ENCODE measurements at regions not wholly inside any gene's neighbourhood (a gene's known extent, or its start where the extent isn't known, plus 50 kb on each side); places are given as distances from the start of the nearest gene placed in this dataset.
"Not testable (repeated sequence)": the region's sequence is repeated elsewhere in the genome, so short reads cannot be mapped to it uniquely, and the experiment has no call there.

GRCh38 chr18:51337406-51337805, 139.9 kb upstream of the MEX3C start:
- DNase-seq = no peak

GRCh38 chr18:51339856-51340255, 142.4 kb upstream of the MEX3C start:
- DNase-seq = no peak

DNA sequence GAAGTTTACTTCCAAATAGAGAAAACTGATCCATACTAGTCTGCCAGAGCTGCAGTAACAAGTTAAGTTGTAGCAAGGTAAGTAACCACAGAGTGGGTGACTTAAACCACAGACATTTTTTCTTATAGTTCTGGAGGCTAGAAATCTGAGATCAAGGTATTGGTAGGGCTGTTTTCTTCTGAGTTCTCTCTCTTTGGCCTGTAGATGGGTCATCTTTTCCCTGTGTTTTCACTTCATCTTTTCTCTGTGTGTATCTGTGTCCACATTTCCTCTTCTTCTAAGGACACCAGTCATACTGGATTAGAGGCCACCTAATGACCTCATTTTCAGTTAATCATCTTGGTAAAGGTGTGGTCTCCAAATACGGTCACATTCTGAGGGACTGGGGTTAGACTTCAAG, 142.9 kb upstream of the MEX3C start:
- DNase-seq = no peak

- no peak for DNase-seq
Observed at GRCh38 chr18:51342815-51343214, 145.3 kb upstream of the MEX3C start.

GRCh38 chr18:51345848-51346391, 148.4 kb upstream of the MEX3C start:
- DNase-seq = no peak

DNA sequence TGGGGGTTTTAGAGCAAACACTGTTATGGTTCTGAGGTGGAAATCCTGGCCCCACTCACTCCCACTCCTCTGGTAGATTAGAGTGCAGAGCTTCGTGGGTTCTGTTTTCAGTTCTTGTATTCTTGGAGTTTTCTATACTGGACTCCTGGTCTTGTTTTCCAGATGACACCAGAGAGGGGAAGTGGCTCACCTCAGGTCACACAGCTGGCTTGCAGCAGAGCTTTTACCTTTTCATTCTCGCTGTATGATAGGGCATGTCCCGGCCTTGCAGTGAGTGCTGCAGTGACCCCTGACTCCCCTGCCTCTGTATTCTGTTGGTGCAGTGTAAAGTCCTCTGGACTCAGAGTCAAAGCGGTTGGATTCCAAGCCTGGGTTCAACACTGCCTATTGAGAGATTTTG, 148.9 kb upstream of the MEX3C start:
- DNase-seq = no peak

DNA sequence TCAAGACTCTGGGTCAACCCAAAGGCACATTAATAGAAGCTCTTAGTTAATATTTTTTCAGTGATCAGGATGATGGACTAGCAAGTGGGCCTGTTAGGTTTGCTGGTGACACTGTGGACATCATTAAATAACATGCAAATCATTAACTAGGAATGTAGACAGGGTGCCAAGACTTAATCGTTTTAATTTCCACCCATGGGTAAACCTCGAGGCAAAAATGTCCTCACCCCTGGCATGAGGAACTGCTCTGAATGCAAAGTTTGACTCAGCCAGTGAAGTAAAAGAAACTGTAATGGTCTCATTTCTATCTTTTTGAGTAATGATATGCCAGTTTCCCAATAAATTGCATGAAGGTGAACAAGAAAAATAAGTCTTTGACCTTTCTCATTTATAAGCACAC, 152.6 kb upstream of the MEX3C start:
- DNase-seq = no peak

DNA sequence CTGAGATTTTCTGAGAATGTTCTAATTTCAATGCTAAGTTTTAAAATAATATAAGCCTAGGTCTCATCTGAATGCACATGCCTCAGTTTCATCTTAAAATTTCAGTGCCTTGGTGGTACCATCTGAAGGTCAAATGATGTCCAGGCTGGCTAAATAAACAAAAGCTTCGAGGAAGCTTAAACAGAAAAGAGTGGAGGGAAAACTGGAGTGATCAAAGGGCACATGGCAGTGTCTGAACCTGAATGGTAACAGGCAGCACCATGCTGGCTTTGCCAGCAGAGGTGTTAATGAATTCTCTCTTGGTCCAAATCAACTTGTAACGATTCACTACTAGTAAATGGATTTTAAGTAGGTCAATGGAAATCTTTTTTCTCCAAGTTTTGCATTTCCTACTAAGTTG, 158.4 kb upstream of the MEX3C start:
- DNase-seq = no peak

- not testable (repeated sequence) for DNase-seq
Observed at GRCh38 chr18:51360301-51360700, 162.8 kb upstream of the MEX3C start.

DNA sequence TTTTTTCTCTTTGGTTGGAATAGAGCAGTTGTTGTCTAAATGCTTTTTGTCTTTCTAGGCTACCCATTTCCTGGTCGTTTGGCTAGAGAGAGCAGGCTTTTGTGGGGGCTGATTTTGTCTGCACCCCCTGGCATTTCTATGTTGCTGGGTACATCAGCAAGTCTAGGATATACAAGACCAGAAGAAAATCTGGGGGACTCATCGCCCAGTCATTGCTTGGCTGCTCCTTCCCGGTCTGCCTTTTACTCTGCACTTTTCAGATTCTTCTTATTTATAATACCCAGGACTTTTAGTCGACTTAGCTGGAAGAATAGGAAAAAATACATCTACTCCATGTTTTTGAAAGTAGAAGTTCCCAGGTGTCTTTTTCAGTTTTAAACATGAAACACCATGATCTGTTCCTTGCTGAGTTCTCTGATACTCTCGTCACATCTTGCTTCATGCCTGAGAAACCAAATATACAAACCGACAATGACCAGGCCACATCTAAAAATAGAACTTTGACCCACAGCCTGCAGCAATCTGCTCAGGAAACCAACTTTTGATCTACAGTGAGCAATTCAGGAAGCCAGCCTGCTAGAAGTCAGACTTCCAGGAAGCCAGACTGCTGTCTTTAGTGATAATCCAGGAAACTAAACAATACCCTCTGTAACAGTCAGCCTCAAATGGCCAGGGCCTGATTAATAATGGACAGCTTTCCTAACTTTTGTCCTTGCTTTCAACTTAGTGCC, 163.8 kb upstream of the MEX3C start:
- DNase-seq = no peak

DNA sequence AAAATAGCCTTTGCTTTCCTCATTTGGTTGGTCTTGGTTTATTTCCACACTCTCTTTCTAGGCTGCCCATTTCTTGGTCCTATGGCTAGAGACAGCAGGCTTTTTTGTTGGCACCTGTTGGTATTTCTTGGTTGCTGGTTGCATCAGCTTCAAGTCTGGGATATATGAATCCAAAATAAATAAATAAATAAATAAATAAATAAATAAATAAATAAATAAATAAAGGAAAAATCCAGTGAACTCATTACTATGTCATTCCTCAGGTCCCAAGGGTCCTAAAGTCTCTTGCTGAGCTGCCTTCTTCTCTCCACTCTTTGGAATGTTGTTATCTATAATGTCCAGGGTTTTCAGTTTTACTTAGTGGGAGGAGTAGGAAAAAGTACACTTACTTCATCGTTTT, 165.9 kb upstream of the MEX3C start:
- no peak for DNase-seq

GRCh38 chr18:51370996-51371395, 173.5 kb upstream of the MEX3C start:
- DNase-seq = no peak

DNA sequence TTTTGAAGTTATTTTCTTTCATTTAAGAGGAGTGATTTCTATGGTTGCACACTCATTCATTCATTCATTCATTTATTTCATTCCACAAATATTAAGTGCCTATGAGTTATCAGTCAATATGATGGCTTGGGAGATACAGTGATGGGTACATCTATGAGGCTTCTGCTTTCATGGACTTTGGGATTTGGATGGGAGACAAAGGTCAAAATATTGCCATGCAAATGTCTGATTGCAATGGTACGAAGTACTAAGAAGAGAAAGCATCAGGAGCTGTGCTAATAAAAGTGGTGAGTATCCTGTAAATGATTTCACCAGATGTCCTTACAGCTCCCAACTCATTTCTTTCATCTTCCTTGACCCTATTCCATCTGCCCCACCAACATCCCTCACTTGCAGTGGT, 174.4 kb upstream of the MEX3C start:
- DNase-seq = no peak

- no peak for DNase-seq
Observed at GRCh38 chr18:51382081-51382480, 184.6 kb upstream of the MEX3C start.

DNA sequence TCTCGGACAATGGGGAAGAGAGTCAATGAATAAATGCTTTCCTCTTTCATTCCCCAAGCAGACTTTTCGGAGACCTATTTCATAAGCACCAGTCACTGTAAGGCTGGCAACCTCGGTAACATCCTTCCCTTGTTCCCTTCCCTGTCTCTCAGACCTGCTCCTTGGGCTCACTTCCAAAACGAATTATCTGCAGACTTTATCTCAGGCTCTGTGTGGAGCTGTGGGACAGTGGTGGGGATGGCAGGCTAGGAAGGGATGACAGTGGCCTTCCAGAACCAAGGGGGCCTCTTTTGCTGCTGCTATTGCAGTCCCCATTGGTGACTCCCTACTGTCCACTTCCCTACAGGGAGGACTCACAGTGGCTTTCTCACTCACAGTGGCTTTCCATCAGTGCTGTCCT, 185.6 kb upstream of the MEX3C start:
- DNase-seq = no peak

GRCh38 chr18:51383711-51384110, 186.2 kb upstream of the MEX3C start:
- no peak for DNase-seq

- no peak for DNase-seq
Observed at GRCh38 chr18:51385270-51385669, 187.8 kb upstream of the MEX3C start.

DNA sequence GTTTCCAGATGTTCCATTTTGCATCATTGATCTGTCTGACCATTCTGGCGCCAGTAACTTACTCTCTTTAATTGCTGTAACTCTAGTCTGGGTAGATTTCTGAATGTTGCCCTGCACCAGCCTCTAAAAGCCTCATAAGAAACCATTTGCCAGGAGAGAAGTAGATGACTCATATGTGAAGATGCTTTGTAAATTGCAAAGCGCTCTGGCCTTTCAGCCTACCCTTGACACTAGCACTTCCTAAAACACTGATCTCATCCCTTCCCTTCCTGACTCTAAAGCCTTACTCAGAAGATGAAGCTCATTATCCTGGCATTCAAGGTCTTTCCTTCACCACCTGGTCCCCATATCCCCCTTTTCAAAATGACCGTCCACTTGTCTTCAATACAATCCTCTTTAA, 193.2 kb upstream of the MEX3C start:
- DNase-seq = no peak

DNA sequence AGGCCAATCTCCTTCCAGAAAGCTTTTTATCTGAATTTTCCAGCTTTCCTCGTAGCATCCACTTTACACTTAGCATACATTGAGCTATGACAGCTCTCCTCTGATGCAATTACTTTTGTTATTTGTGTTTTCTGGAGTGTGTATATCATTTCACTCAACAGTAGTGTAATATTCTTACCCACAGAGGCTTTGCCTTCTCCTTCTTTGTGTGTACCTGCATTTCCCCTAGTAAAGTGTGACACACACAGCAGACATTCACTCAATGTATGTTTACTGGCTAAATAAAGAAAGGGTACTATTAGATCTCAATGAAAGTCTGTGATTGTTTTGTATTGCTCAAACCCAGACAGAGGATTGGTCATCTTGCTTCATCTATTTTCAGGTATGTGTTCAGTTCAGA, 193.7 kb upstream of the MEX3C start:
- DNase-seq = no peak

DNA sequence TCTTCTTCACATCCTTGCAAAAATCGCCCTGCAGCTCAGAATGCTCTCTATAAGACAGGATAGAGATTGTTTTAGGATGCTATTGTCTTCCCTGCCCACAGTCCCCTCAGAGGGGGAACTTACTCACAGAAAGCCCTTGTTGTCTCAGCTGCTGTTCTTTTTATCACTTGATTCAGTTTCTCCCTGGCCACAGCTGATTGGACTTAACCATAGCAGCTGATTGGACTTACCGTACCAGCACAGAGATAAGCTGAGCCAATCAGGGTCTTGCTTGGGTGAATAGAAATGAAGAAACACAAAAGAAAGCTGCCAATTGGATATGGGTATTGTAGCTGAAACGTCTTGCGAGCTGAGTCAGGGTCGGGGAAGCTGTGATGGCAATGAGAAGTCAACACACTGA, 194.2 kb upstream of the MEX3C start:
- DNase-seq = no peak

DNA sequence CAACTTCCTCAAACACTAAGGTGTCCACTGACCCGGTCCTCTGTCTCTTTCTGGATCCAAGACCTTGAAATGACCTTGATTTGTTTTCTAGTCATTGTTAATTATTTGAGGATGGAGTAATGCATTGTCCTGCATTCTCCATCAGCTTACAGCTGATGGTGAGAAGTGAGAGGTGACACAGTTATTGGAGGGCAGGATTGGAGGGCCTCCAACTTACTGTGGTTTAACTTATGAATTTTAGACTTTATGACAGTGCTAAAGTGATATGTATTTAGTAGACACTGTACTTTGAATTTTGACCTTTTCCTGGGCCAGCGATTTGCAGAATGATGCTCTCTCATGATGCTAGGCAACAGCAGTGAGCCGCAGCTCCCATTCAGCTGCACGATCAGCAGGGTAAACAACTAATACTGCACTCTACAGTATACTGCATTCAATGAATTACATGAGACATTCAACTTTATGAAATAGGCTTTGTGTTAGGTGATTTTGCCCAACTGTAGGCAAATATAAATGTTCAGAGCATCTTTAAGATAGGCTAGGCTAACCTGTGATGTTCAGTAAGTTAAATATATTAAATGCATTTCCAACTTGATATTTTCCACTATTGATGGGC, 200.0 kb upstream of the MEX3C start:
- no peak for DNase-seq

GRCh38 chr18:51398104-51398503, 200.6 kb upstream of the MEX3C start:
- DNase-seq = no peak

DNA sequence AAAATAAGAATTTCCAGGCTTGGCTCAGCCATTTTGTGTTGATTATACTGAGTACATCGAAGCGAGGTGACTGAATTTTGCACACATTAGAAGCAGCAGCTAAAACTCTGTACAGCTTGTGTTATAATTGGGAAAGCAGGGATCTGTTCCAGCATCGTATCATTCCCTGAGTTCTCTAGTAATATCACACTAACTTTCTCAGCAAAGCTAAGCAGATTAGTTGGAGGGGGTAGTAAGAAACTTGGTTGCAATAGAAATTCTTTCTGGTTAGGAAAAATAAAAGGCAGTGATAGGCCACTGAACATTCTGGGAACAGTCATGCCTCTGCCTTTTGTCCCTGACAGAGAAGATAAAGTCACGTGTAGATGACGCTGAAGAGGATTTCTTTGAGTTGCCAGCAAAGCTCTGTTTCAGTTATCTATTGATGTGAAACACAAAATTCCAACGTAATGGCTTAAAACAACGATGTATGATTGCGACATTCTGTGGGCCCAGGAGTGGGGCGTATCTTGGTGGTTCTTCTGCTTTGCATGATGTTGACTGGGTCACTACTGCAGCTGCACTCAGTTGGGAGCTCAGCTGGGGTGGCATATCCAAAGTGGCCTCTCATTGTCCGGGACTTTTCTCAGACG, 202.1 kb upstream of the MEX3C start:
- DNase-seq = no peak

- no peak for DNase-seq
Observed at GRCh38 chr18:51400721-51401120, 203.2 kb upstream of the MEX3C start.
